WTC11 (cell line): ENCODE measurements at regions not wholly inside any gene's neighbourhood (a gene's known extent, or its start where the extent isn't known, plus 50 kb on each side); places are given as distances from the start of the nearest gene placed in this dataset.

Experiments used
- ATAC-seq: fragments of 200-7000 bp; cut with Tn5 transposase; 2 replicates; pipeline ENCODE4 v1.10.0; 2021; ENCODE audit warnings: mild to moderate bottlenecking, moderate library complexity
- CTCF ChIA-PET: fragments of 300-600 bp; sonication (Branson Sonifier 250); formaldehyde crosslinking; loops from one replicate; lab custom pipeline; 2021; ENCODE audit warnings: antibody characterized with exemption; lab: Charles Lee
- POLR2A ChIA-PET: fragments of 350-600 bp; sonication (Branson Sonifier 250); formaldehyde crosslinking; loops from one replicate; lab custom pipeline; 2021; ENCODE audit warnings: antibody characterized with exemption; lab: Charles Lee
- DNase-seq: peaks from one replicate; pipeline ENCODE4 v3.0.0; 2021; ENCODE audit warnings: low spot score
- H3K27ac Mint-ChIP-seq: 2 replicates; pipeline ENCODE4 v1.8.0; 2021; ENCODE audit warnings: mixed read lengths
- H3K27me3 Mint-ChIP-seq: 2 replicates; pipeline ENCODE4 v1.8.0; 2021; ENCODE audit warnings: low read depth, mild to moderate bottlenecking, moderate library complexity, mixed read lengths
- H3K36me3 Mint-ChIP-seq: 2 replicates; pipeline ENCODE4 v1.8.0; 2021; ENCODE audit warnings: mixed read lengths
- H3K4me1 Mint-ChIP-seq: 2 replicates; pipeline ENCODE4 v1.8.0; 2022; ENCODE audit warnings: mixed read lengths
- H3K4me3 Mint-ChIP-seq: 2 replicates; pipeline ENCODE4 v1.8.0; 2021; ENCODE audit warnings: mild to moderate bottlenecking, moderate library complexity, mixed read lengths
- H3K9me3 Mint-ChIP-seq: 2 replicates; pipeline ENCODE4 v1.8.0; 2021; ENCODE audit warnings: mixed read lengths
- ELF4 ChIP-seq: sonication (generic); formaldehyde crosslinking; IDR thresholded peaks from 2 replicates; pipeline ENCODE4 v1.8.1; 2022; ENCODE audit warnings: low read depth, mild to moderate bottlenecking, moderate library complexity, missing genetic modification reagents
- EMX1 ChIP-seq: fragments of 250-450 bp; sonication (Bioruptor Pico); IDR thresholded peaks from 2 replicates; pipeline ENCODE4 v1.8.0; 2021; ENCODE audit warnings: mild to moderate bottlenecking
- FOXP1 ChIP-seq: sonication (generic); formaldehyde crosslinking; IDR thresholded peaks from 2 replicates; pipeline ENCODE4 v1.8.0; 2022; ENCODE audit warnings: missing genetic modification reagents, mild to moderate bottlenecking, moderate library complexity, borderline replicate concordance
- GRHL2 ChIP-seq: fragments of 250-450 bp; sonication (Bioruptor Pico); IDR thresholded peaks from 2 replicates; pipeline ENCODE4 v1.8.0; 2022; ENCODE audit warnings: mild to moderate bottlenecking, moderate library complexity; ENCODE audit not compliant: insufficient replicate concordance, severe bottlenecking
- GTF2I ChIP-seq: fragments of 250-450 bp; sonication (Bioruptor Pico); conservative IDR thresholded peaks from 2 replicates; pipeline ENCODE4 v1.4.0; 2021; ENCODE audit warnings: mild to moderate bottlenecking
- HMGA2 ChIP-seq: fragments of 250-450 bp; sonication (Bioruptor Pico); IDR thresholded peaks from 2 replicates; pipeline ENCODE4 v1.4.0; 2021; ENCODE audit warnings: mild to moderate bottlenecking, moderate library complexity
- IRF2 ChIP-seq: sonication (generic); formaldehyde crosslinking; IDR thresholded peaks from 2 replicates; pipeline ENCODE4 v1.8.0; 2022; ENCODE audit warnings: low read depth, missing genetic modification reagents, borderline replicate concordance
- JUN ChIP-seq: sonication (generic); formaldehyde crosslinking; IDR thresholded peaks from 2 replicates; pipeline ENCODE4 v1.8.0; 2023; ENCODE audit warnings: mild to moderate bottlenecking, missing genetic modification reagents
- KAT7 ChIP-seq: sonication (generic); formaldehyde crosslinking; IDR thresholded peaks from 2 replicates; pipeline ENCODE4 v1.8.1; 2023; ENCODE audit warnings: missing genetic modification reagents, mild to moderate bottlenecking, borderline replicate concordance
- ZBTB21 ChIP-seq: sonication (generic); formaldehyde crosslinking; IDR thresholded peaks from 2 replicates; pipeline ENCODE4 v1.8.1; 2023; ENCODE audit warnings: mild to moderate bottlenecking, missing genetic modification reagents, borderline replicate concordance
- ZNF121 ChIP-seq: sonication (generic); formaldehyde crosslinking; IDR thresholded peaks from 2 replicates; pipeline ENCODE4 v1.8.0; 2023; ENCODE audit warnings: missing genetic modification reagents
- ZNF138 ChIP-seq: sonication (generic); formaldehyde crosslinking; conservative IDR thresholded peaks from 2 replicates; pipeline ENCODE4 v1.8.1; 2022; ENCODE audit warnings: mild to moderate bottlenecking, moderate library complexity, missing genetic modification reagents
- ZNF263 ChIP-seq: sonication (generic); formaldehyde crosslinking; IDR thresholded peaks from 2 replicates; pipeline ENCODE4 v1.8.1; 2022; ENCODE audit warnings: low read depth, mild to moderate bottlenecking, moderate library complexity, missing genetic modification reagents
- ZNF416 ChIP-seq: fragments of 250-450 bp; sonication (Bioruptor Pico); IDR thresholded peaks from 2 replicates; pipeline ENCODE4 v1.9.0; 2021; ENCODE audit warnings: mild to moderate bottlenecking, inconsistent platforms
- ZNF671 ChIP-seq: fragments of 250-450 bp; sonication (Bioruptor Pico); IDR thresholded peaks from 2 replicates; pipeline ENCODE4 v1.8.0; 2021; ENCODE audit warnings: mild to moderate bottlenecking
- TF ChIP-seq, protein P1 (sequence below): fragments of 200-600 bp; IDR thresholded peaks from 2 replicates; pipeline ENCODE4 v1.8.0; 2022; ENCODE audit warnings: antibody characterized with exemption
- TF ChIP-seq, protein P2 (sequence below): sonication (generic); formaldehyde crosslinking; IDR thresholded peaks from 2 replicates; pipeline ENCODE4 v1.8.1; 2022; ENCODE audit warnings: mild to moderate bottlenecking, moderate library complexity, missing genetic modification reagents
- TF ChIP-seq, protein P3 (sequence below): sonication (generic); formaldehyde crosslinking; IDR thresholded peaks from 2 replicates; pipeline ENCODE4 v1.8.0; 2022; ENCODE audit warnings: mild to moderate bottlenecking, missing genetic modification reagents
- TF ChIP-seq, protein P4 (sequence below): sonication (generic); formaldehyde crosslinking; IDR thresholded peaks from 2 replicates; pipeline ENCODE4 v1.8.1; 2023; ENCODE audit warnings: mild to moderate bottlenecking, moderate library complexity, missing genetic modification reagents
- TF ChIP-seq, protein P5 (sequence below): sonication (generic); formaldehyde crosslinking; IDR thresholded peaks from 2 replicates; pipeline ENCODE4 v1.8.1; 2022; ENCODE audit warnings: low read depth, mild to moderate bottlenecking, moderate library complexity, missing genetic modification reagents, borderline replicate concordance

DNA sequence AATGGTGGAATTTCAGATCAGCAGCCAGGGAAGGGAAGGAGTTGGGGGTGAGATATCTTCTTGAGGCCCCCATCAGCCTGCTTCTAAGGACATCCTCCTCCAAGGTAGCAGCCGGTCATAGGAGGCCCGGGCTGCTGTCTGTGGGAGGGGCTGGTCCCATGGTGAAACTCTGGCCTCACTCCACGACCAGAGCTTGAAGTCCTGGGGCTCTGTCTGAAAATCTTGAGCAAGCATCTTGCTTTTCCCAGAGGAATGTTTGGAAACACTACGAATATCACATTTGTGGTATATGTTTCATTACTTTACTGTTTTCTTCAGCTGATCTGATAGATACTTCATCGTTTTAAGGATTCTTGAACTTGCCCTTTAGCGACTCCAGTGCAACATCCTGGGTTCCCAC lies 103.7 kb downstream of the CTAGE1 start:
- H3K9me3 Mint-ChIP-seq, result peaks cover 5% of the 10 kb centered on the region; the same call in 1 of the 2 replicates
- TF ChIP-seq ZBTB21, result no peak
- no peak for TF ChIP-seq EMX1
- no peak for TF ChIP-seq ZNF121 (CRISPR knock-in tag)
- no peak for TF ChIP-seq FOXP1 (CRISPR knock-in tag)
- TF ChIP-seq, protein P1, sequence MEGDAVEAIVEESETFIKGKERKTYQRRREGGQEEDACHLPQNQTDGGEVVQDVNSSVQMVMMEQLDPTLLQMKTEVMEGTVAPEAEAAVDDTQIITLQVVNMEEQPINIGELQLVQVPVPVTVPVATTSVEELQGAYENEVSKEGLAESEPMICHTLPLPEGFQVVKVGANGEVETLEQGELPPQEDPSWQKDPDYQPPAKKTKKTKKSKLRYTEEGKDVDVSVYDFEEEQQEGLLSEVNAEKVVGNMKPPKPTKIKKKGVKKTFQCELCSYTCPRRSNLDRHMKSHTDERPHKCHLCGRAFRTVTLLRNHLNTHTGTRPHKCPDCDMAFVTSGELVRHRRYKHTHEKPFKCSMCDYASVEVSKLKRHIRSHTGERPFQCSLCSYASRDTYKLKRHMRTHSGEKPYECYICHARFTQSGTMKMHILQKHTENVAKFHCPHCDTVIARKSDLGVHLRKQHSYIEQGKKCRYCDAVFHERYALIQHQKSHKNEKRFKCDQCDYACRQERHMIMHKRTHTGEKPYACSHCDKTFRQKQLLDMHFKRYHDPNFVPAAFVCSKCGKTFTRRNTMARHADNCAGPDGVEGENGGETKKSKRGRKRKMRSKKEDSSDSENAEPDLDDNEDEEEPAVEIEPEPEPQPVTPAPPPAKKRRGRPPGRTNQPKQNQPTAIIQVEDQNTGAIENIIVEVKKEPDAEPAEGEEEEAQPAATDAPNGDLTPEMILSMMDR, result no peak
- no peak for TF ChIP-seq GRHL2 (CRISPR knock-in tag)
- TF ChIP-seq ELF4 (CRISPR knock-in tag), result no peak
- TF ChIP-seq KAT7, result no peak
- no peak for TF ChIP-seq ZNF416 (CRISPR knock-in tag)
- TF ChIP-seq, protein P2, sequence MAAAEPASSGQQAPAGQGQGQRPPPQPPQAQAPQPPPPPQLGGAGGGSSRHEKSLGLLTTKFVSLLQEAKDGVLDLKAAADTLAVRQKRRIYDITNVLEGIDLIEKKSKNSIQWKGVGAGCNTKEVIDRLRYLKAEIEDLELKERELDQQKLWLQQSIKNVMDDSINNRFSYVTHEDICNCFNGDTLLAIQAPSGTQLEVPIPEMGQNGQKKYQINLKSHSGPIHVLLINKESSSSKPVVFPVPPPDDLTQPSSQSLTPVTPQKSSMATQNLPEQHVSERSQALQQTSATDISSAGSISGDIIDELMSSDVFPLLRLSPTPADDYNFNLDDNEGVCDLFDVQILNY (CRISPR knock-in tag), result no peak
- no peak for TF ChIP-seq ZNF671 (CRISPR knock-in tag)
- TF ChIP-seq, protein P3, sequence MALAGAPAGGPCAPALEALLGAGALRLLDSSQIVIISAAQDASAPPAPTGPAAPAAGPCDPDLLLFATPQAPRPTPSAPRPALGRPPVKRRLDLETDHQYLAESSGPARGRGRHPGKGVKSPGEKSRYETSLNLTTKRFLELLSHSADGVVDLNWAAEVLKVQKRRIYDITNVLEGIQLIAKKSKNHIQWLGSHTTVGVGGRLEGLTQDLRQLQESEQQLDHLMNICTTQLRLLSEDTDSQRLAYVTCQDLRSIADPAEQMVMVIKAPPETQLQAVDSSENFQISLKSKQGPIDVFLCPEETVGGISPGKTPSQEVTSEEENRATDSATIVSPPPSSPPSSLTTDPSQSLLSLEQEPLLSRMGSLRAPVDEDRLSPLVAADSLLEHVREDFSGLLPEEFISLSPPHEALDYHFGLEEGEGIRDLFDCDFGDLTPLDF (CRISPR knock-in tag), result no peak
- TF ChIP-seq ZNF138 (CRISPR knock-in tag), result no peak
- TF ChIP-seq ZNF263 (CRISPR knock-in tag), result no peak
- TF ChIP-seq JUN (CRISPR knock-in tag), result no peak
- no peak for TF ChIP-seq IRF2 (CRISPR knock-in tag)
- TF ChIP-seq, protein P4, sequence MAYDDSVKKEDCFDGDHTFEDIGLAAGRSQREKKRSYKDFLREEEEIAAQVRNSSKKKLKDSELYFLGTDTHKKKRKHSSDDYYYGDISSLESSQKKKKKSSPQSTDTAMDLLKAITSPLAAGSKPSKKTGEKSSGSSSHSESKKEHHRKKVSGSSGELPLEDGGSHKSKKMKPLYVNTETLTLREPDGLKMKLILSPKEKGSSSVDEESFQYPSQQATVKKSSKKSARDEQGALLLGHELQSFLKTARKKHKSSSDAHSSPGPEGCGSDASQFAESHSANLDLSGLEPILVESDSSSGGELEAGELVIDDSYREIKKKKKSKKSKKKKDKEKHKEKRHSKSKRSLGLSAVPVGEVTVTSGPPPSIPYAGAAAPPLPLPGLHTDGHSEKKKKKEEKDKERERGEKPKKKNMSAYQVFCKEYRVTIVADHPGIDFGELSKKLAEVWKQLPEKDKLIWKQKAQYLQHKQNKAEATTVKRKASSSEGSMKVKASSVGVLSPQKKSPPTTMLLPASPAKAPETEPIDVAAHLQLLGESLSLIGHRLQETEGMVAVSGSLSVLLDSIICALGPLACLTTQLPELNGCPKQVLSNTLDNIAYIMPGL (CRISPR knock-in tag), result no peak
- TF ChIP-seq GTF2I (CRISPR knock-in tag), result no peak
- no peak for TF ChIP-seq HMGA2 (CRISPR knock-in tag)
- no peaks in the 10 kb centered on the region for H3K36me3 Mint-ChIP-seq
- ATAC-seq, result no peak
- H3K27ac Mint-ChIP-seq, result no peak overlapping the region
- no peaks in the 10 kb centered on the region for H3K27me3 Mint-ChIP-seq
- H3K4me3 Mint-ChIP-seq, result no peak overlapping the region
- no peaks in the 10 kb centered on the region for H3K4me1 Mint-ChIP-seq
- POLR2A ChIA-PET, result no interaction called here
- CTCF ChIA-PET, result no interaction called here
- DNase-seq, result no peak

DNA sequence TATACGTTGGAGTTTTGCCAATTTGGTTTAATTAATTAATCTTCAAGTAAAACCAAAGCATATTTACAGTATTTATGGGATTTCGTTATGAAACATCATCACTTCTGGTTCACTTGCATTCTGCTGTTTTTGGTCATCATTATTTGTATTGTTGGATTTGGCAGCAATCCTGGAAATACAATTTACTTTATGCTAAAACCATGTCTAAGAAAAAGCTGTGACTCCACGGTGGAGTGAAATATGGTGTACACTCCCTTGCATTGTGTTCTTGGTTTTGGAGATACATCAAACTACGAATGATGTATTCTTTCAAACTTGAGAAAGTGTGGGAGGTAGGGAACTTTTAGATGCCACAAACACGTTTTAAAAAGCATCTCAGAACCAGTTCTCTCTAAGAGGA lies 106.4 kb downstream of the CTAGE1 start:
- H3K9me3 Mint-ChIP-seq, result peaks cover 5% of the 10 kb centered on the region; the same call in 1 of the 2 replicates
- ATAC-seq, result no peak
- CTCF ChIA-PET, result no interaction called here

More for the DNA sequence above, 106.4 kb downstream of the CTAGE1 start:
- Mint-ChIP-seq H3K4me3 (no peak overlapping the region), H3K27ac (no peak overlapping the region), H3K36me3 (no peaks in the 10 kb centered on the region), H3K4me1 (no peaks in the 10 kb centered on the region), H3K27me3 (no peaks in the 10 kb centered on the region)
- no peak for DNase-seq
- POLR2A ChIA-PET, result no interaction called here
- TF ChIP-seq, protein P5, sequence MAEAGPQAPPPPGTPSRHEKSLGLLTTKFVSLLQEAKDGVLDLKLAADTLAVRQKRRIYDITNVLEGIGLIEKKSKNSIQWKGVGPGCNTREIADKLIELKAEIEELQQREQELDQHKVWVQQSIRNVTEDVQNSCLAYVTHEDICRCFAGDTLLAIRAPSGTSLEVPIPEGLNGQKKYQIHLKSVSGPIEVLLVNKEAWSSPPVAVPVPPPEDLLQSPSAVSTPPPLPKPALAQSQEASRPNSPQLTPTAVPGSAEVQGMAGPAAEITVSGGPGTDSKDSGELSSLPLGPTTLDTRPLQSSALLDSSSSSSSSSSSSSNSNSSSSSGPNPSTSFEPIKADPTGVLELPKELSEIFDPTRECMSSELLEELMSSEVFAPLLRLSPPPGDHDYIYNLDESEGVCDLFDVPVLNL (CRISPR knock-in tag), result no peak
